NAMALWA (cell line): ENCODE measurements at regions not wholly inside any gene's neighbourhood (a gene's known extent, or its start where the extent isn't known, plus 50 kb on each side); places are given as distances from the start of the nearest gene placed in this dataset.

ENCODE experiments used
- DNase-seq: peaks from one replicate; pipeline ENCODE4 v3.0.0-alpha.2; 2015; ENCODE audit warnings: low spot score

DNA sequence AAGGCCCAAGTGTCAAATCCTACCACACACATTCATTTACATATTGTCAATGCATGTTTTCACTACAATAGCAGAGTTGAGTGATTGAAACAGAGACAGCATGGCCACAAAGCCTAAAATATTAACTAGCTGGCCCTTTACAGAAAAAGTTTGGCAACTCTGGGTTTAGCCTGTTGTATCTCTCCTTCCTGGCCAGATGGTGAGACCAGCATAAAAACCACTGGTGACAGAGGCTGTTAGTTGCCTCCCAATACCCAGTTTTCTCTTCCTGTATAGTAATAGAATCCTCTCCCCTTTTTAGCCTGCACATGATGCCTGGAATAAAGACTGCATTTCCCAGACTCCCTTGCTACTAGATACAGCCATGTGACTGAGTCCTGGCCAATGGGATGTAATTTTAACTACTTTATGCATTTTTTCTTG, 100.0 kb upstream of the TAB2 start:
- DNase-seq: peak; percentile 51

DNA sequence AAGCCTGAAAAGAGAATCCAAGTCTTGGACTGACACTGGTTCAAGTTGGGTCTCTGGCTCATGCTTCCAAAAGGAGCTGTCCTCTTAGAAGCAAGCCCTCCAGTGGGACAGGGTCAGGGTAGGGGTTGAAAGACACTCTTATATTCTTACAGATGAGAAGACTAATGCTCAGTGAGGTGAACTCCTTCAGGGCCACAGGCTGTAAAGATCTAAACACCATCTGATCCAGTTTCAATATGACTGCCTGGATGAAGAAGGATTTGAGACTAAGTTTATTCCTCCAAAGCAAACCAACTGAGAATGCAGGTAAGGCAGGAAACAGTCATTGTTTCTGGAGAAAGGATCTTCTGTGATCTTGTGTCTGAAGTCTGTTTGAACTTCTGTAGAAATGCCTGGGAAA, 99.0 kb upstream of the TAB2 start:
- no peak for DNase-seq

- DNase-seq: no peak
Observed at GRCh38 chr6:149218915-149219314, 98.6 kb upstream of the TAB2 start.

DNA sequence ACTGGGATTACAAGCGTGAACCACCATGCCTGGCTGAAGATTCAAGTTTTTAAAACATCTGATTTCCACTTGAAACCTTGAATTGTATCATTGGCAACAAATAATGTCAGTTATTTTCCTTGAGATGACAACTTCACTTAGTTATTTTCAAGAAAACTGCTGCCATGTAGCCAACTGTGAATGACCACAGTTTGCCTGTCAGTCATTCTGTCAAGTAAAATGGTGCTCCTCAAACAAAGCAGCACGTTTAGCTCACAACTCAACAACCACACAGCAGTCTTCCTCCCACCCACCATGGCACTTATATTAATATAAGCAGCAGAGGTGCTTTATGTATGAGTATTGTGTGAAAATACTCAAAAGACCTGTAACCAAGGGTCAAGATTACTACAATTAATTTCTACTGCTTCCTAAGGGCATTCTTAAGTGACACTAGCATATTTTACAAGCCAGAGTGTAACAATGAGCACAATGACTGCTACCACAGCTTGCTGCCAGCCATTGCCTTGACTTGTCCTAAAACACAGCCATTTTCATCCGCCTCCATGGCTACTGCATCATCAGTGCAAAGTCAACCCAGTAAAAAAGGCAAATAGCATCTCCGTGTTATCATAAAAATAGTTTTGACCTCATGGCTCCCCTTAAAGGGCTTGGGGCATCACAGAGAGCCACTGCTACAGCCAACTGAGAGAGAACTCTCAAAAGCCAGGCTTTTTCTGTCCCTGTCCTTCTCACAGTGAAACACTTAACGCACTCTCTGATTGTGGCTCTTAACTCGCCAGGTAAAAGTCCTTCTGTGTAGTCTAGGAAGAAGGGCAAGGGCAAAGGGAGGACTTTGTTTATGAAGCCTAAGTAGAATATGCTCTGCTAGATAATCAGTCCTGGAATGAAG, 96.4 kb upstream of the TAB2 start:
- no peak for DNase-seq

GRCh38 chr6:149221774-149222070, 95.8 kb upstream of the TAB2 start:
- no peak for DNase-seq

GRCh38 chr6:149223120-149223903, 94.2 kb upstream of the TAB2 start:
- DNase-seq: no peak

- no peak for DNase-seq
Observed at GRCh38 chr6:149223904-149224351, 93.6 kb upstream of the TAB2 start.

DNA sequence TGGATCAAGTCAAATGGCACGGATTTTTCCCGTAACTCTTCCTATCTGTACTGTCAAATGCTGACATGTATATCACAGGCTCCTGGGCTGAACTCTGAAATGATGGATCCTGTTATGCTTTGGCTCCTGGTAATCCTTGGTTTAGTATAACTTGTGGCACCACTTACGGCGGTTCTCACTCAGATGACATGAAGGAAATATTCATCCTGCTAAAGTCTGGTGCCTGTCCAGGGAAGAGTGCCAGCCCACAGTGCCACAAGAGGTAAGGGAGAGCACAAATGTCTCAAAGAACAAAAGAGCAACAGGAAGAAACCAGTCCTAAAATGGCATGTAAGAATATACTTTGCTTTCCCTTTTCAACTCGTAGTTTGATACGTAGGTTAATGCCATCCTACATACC, 93.1 kb upstream of the TAB2 start:
- no peak for DNase-seq

DNA sequence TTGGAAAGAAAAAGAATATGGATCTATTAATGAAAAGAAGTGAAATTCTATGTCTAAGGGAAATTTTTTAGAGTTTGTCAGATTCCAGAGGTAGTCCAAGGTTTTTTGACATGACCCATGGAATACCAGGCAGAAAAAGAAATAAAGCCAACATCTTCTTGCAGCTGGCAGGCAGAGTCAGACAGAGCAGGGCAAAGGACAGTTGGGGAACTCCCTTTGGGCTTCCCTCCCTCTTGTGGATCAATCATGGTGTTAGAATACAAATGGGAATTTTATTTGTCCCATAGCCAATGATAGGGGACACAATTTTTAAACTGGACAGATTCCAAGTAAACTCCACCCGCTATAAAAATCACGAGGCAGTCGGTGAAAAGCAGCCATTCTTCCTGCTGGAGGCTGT, 92.1 kb upstream of the TAB2 start:
- DNase-seq: no peak

- DNase-seq: no peak
Observed at GRCh38 chr6:149225946-149226345, 91.6 kb upstream of the TAB2 start.

GRCh38 chr6:149227796-149228195, 89.7 kb upstream of the TAB2 start:
- no peak for DNase-seq

DNA sequence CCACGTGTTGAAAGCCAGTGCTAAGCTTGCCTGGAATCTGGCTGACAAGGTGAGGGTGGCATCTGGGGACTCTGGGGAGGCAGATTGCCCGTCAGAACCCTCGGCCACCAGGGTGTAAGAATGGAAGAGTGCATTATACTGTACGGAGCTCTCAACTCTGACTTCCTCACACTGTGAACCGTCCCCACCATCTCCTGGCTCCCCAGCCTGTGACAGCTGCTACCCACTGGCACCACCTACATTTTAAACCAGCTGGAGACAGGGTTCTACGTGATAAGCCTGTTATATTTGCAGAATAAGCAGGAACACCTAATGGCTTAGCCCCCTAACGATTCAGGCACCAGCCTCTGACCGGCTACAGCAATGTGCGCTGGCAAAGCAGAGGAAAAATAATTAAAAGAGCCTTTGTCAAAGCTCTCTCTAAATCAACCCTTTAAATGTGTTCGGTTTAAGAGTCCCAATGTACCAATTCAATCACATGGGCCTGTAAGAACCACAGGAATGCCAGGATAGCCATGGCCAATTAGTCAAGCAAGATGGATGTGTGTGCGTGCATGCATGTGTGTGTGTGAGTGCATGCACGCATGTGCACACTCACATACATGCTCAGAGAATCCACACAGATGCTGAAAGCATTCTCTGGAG, 89.1 kb upstream of the TAB2 start:
- no peak for DNase-seq

DNA sequence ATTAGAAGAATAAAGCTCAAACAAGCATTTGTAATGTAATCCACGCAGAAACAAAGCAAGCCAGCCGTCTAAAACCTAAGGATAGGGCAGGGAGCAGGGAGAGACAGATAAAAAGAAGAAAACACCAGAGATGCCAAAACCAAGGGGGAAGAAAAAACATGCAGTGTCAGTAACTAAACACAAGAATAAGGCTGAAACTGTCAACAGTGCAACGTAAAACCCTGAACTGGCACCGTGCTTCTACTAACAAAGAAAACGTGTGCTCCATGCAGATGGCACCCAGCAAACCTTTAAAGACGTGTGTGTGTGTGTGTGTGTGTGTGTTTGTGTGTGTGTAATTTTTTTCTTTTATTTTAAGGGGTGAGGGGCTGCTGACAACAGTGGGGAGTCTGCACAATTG, 88.4 kb upstream of the TAB2 start:
- no peak for DNase-seq

- no peak for DNase-seq
Observed at GRCh38 chr6:149230712-149231460, 86.6 kb upstream of the TAB2 start.

GRCh38 chr6:149231778-149232177, 85.7 kb upstream of the TAB2 start:
- DNase-seq: no peak

- no peak for DNase-seq
Observed at GRCh38 chr6:149233056-149233715, 84.3 kb upstream of the TAB2 start.

DNA sequence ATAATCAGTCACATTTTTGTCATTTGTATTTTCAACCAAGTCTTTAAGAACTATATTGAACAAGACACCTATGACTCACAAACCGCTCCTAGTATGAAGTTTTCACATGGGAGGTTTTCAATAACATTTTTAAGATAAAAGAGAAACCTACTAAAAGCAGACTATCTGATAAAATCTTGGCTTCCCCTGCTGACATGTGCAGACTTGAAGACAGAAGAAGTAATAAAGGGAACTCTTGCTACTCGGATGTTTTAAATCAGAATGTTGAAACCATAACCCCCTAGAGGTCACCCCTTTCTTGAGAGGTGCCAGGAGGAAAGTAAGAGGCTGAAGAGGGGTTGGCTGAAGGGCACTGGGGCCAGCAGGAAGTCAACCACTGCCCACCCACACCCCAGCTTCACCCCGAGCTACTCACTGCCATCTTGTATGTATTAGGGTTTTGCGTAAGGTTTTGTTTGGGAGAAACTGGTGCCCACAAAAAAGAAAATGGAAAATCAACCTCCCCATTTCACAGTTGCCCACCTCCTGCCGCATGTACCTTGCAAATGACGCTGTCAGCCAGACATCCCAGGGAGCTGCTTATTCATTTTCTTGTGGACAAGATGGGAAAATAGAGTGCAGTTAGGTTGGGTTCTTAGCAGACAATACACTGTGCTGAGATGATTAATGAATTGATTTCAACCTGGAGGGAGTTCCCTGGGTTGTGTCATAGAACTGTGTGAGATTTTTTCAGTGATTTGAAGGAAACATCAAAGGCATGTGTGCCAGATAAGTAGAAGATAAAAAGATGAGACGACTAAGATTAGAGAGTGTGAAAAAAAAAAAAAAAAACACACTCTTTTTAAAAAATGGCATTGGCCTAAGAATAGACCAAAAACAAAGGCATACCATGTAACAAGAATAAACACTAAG, 83.2 kb upstream of the TAB2 start:
- no peak for DNase-seq

DNA sequence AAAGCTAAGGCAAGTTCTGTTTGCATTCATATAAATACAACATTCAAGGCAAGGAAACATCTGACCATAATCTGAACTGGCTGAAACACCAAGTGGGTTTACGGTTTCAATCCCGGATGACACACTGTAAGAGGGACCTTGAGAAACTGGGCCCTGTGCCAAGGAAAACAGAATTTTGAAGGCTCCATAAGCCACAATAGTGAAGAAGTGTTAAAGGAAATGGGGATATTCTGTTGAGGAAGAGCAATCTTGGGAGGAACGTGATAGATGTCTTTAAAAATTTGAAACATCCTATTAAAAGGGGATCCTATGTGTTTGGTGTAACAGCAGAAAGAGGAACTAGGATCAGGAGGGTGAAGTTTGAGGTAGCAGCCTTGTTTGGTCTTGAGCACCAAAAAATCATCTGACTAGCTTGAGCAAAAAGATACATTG, 82.4 kb upstream of the TAB2 start:
- no peak for DNase-seq

DNA sequence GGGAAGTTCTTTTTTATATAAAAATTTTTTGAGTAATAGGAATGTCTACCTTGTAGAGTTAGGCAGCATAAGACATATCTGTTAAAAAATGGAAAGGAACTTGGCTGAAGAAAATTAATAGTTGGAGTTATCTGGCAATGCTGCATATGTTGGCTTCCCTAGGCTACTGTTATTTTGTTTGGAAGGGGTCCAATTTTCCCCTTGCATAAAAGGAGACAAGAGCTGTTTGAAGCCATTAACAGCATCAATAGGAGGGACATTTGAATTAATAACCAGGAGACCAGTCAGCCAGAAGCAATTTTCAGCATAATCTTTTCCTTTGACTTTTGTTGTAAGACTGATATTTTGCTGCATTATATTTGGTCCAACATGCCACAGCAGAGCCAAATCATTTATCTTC, 80.9 kb upstream of the TAB2 start:
- no peak for DNase-seq

DNA sequence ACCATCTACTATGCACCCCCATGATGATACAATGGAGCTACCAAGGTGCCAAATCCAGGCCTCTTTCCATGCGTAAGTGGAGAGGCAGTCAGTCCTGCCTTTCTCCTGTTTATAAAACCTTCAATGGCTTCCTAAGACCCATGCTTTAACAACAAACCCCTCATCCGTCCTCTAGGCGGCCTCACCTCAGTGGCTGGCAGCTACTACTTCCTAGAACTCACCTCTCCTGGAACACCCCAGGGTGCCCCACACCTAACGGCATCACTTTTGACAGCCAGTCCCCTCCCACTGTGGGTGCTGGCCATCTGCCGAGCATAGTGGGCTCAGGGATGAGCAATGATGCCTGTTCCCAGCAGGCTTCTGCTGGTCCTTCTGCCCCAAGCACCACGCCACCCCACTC, 80.0 kb upstream of the TAB2 start:
- no peak for DNase-seq
